NCI-H510A treated with DMSO at 0.1 percent for 48 hours (cell line): ENCODE measurements at regions not wholly inside any gene's neighbourhood (a gene's known extent, or its start where the extent isn't known, plus 50 kb on each side); places are given as distances from the start of the nearest gene placed in this dataset.

Source experiments
- DNase-seq: peaks from one replicate; lab custom pipeline; 2025; lab: John Stamatoyannopoulos, UW

DNA sequence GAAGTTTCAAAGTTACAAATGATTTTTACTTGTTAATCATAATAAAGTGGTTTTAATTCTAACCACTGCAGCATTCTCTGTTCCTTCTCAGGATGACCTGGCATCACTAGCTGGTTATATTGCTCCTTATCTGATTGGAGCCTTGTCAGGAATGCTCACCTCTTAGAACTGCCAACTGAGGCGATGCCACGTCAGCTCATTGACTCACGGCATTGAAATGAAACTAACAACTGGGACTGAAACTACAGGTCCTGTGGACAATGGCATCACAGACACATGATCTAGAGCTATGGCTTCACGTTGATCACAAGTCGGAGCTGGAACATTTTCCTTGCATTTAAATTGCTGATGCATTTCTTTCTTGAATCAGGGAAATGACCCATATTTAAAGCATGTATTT, 54.9 kb upstream of the MAP2 start:
- DNase-seq = no peak

DNA sequence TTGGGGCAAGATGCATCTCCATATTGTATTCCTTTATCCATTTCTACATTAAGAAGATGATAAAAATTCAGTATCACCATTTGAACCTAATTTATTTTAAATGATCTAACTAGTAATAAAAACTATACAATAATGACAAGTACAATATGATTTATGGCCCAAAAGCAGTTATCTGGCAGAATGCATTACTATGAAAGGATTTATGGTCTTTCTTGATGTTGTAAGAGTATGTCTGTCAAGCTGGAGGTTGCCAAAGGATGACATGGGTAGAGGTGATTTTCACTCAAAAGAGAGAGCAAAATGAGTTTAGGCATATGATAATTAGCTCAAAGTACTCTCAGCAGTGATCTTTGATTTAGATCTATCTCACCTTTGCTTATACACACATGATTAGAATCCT, 54.2 kb upstream of the MAP2 start:
- no peak for DNase-seq

DNA sequence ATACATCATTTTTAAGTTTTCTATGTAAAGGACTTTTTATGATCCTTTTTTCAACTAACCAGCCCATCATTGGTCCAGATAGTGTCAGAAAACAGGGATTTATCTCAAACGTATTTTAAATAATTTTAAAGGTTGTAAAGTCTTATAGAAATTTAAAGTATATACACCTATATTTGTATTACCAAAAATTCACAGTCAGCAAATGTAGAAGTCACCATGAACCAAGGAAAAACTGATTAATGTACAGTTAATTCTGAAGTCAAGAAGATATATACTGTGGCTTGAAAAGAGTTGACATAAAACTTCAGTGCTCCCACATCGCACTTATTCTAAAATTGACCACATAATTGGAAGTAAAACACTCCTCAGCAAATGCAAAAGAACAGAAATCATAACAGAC, 52.4 kb upstream of the MAP2 start:
- no peak for DNase-seq
